ENCODE measurements at regions not wholly inside any gene's neighbourhood (a gene's known extent, or its start where the extent isn't known, plus 50 kb on each side); places are given as distances from the start of the nearest gene placed in this dataset.
A peak's percentile ranks its signal among the peaks of the same experiment; 100 is the strongest.

DNA sequence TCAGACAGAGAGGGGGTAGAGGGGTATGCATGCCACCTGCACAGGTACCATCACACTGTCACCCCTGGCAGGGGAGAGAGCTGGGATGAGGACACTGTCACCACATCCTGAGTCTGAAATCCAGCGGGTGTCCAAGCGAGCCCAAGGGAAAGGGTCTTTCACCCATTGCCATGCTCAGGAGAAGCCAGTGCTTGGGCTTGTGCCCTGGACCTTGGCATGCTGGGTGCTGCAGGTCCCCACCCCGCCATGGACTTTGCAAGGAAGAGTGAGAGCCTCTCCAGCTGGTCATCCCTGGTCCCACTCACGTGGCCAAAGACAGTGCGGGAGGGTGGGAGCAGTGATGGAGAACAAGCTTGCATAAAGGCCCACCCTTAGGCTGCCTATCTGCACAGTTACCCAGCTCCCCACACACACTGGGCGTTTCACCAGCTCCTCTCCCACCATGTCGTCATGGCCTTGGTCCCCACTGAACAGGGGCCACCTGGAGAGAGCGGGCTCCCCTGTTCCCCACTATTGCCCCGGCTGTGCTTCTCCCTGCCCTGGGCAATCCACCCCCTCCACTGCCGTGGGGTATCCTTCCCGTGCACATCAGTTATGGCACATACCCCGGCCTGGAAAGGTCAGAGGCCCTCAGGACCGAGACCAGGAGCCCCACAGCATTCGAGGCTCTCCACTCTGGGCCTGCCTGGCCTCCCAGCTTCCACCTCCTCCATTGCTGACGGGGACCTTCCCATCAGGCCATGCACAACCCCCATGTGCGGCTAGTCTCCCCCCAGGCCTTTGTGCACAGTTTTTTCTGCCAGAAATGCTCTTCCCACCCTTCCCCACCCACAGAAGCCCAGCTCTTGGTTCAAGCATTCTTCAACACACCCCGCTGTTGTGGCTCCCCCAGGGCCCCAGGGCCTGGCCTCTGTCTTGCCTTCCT is 58.6 kb upstream of the BCL11B start:
- peaks cover 25% of the 10 kb centered on the region for H3K27me3 ChIP-seq

GRCh38 chr14:99329711-99330315 is 57.8 kb upstream of the BCL11B start:
- H3K36me3 ChIP-seq = no peaks in the 10 kb centered on the region
- no peak overlapping the region for H3K4me3 ChIP-seq (ENCODE audit: low read depth, low read length)
- no peak for DNase-seq
- H3K27me3 ChIP-seq = peaks cover 23% of the 10 kb centered on the region
- H3K4me1 ChIP-seq = no peaks in the 10 kb centered on the region
- TF ChIP-seq, protein P1, sequence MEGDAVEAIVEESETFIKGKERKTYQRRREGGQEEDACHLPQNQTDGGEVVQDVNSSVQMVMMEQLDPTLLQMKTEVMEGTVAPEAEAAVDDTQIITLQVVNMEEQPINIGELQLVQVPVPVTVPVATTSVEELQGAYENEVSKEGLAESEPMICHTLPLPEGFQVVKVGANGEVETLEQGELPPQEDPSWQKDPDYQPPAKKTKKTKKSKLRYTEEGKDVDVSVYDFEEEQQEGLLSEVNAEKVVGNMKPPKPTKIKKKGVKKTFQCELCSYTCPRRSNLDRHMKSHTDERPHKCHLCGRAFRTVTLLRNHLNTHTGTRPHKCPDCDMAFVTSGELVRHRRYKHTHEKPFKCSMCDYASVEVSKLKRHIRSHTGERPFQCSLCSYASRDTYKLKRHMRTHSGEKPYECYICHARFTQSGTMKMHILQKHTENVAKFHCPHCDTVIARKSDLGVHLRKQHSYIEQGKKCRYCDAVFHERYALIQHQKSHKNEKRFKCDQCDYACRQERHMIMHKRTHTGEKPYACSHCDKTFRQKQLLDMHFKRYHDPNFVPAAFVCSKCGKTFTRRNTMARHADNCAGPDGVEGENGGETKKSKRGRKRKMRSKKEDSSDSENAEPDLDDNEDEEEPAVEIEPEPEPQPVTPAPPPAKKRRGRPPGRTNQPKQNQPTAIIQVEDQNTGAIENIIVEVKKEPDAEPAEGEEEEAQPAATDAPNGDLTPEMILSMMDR (IDR thresholded peaks at IDR 0.05; ENCODE audit: low read depth, low read length) = no peak
- no peaks in the 10 kb centered on the region for H3K9me3 ChIP-seq

More for the DNA sequence above, 58.6 kb upstream of the BCL11B start:
- DNase-seq = no peak
- no peak overlapping the region for H3K4me3 ChIP-seq (ENCODE audit: low read depth, low read length)
- no peaks in the 10 kb centered on the region for H3K4me1 ChIP-seq
- TF ChIP-seq, protein P1 (IDR thresholded peaks at IDR 0.05; ENCODE audit: low read depth, low read length) = no peak
- no peaks in the 10 kb centered on the region for H3K36me3 ChIP-seq
- no peaks in the 10 kb centered on the region for H3K9me3 ChIP-seq

DNA sequence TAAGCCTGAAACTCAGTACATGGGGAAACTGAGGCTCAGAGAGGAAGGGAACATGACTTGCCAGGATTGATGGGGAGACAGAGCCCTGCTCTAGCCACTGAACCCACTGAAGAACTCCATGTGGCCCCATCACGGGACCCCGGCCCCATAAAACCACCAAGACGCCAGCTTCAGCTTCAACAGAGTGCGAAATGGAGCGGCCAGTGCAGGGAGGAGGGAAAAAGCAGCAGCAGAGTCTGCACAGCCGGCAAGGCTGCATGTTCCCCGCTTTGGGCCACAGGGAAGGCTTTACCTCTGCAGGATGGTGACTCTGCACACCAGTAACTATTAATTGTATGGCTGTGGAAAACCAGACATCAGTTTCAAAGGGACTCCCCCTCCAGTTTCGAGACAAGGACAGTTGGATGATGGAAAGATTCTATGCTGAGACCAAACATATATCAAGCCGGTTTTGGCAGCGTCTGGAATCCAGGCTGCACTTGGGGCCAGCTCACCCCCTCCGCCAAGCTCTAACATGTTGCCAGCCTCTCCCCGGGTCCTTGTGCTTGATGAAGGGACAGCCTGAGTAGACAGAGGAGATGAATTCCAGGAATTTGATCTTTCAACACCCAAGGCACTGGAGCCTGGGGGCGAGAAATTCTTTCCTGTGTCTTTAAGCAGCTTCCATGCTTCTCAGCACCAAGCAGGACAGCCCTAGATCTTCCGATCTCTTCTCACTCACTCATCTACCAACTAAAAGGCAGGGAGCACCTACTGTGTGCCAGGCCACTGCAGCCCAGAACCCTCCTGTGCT is 55.7 kb upstream of the BCL11B start:
- no peak overlapping the region for H3K4me3 ChIP-seq (ENCODE audit: low read depth, low read length)
- peaks cover 13% of the 10 kb centered on the region for H3K27me3 ChIP-seq
- TF ChIP-seq, protein P1 (IDR thresholded peaks at IDR 0.05; ENCODE audit: low read depth, low read length) = no peak
- H3K9me3 ChIP-seq = no peaks in the 10 kb centered on the region
- DNase-seq = no peak
- H3K4me1 ChIP-seq = no peaks in the 10 kb centered on the region
- no peaks in the 10 kb centered on the region for H3K36me3 ChIP-seq

- TF ChIP-seq, protein P1 (IDR thresholded peaks at IDR 0.05; ENCODE audit: low read depth, low read length) = peak; percentile 32
- no peak for DNase-seq
- Histone ChIP-seq H3K36me3 (no peaks in the 10 kb centered on the region), H3K9me3 (no peaks in the 10 kb centered on the region), H3K27me3 (peaks cover 13% of the 10 kb centered on the region), H3K4me1 (no peaks in the 10 kb centered on the region), H3K4me3 (ENCODE audit: low read depth, low read length) (no peak overlapping the region)
Observed at GRCh38 chr14:99327050-99327449, 55.1 kb upstream of the BCL11B start.

GRCh38 chr14:99326041-99326710 is 54.2 kb upstream of the BCL11B start:
- H3K9me3 ChIP-seq = no peaks in the 10 kb centered on the region
- peaks cover 13% of the 10 kb centered on the region for H3K27me3 ChIP-seq
- no peak overlapping the region for H3K4me3 ChIP-seq (ENCODE audit: low read depth, low read length)
- H3K4me1 ChIP-seq = no peaks in the 10 kb centered on the region
- TF ChIP-seq, protein P1 (IDR thresholded peaks at IDR 0.05; ENCODE audit: low read depth, low read length) = no peak
- H3K36me3 ChIP-seq = no peaks in the 10 kb centered on the region
- DNase-seq = no peak
